Activated T-cell treated with anti-CD3 and anti-CD28 coated beads for 48 hours (primary cell): ENCODE measurements at regions not wholly inside any gene's neighbourhood (a gene's known extent, or its start where the extent isn't known, plus 50 kb on each side); places are given as distances from the start of the nearest gene placed in this dataset.
A peak's percentile ranks its signal among the peaks of the same experiment; 100 is the strongest.
"Not testable (repeated sequence)": the region's sequence is repeated elsewhere in the genome, so short reads cannot be mapped to it uniquely, and the experiment has no call there.

Experiments used
- DNase-seq: peaks from one replicate; pipeline ENCODE4 v3.0.0-alpha.2; 2020; ENCODE audit warnings: low read depth

GRCh38 chr3:106454497-106454896 is 585.7 kb upstream of the CBLB start:
- no peak for DNase-seq

GRCh38 chr3:106457281-106458180 is 588.7 kb upstream of the CBLB start:
- peak; percentile 19 for DNase-seq

- no peak for DNase-seq
Observed at GRCh38 chr3:106458952-106459351, 590.1 kb upstream of the CBLB start.

GRCh38 chr3:106466881-106467280 is 598.1 kb upstream of the CBLB start:
- no peak for DNase-seq

GRCh38 chr3:106473576-106474475 is 605.0 kb upstream of the CBLB start:
- DNase-seq = peak; percentile 30

- DNase-seq = no peak
Observed at GRCh38 chr3:106482451-106482850, 613.6 kb upstream of the CBLB start.

- DNase-seq = no peak
Observed at GRCh38 chr3:106485217-106485616, 616.4 kb upstream of the CBLB start.

GRCh38 chr3:106485802-106486201 is 617.0 kb upstream of the CBLB start:
- no peak for DNase-seq

- DNase-seq = not testable (repeated sequence)
Observed at GRCh38 chr3:106486945-106487639, 618.3 kb upstream of the CBLB start.

- no peak for DNase-seq
Observed at GRCh38 chr3:106488331-106488730, 619.5 kb upstream of the CBLB start.

GRCh38 chr3:106491796-106492195 is 623.0 kb upstream of the CBLB start:
- no peak for DNase-seq

GRCh38 chr3:106508331-106508893 is 639.6 kb upstream of the CBLB start:
- no peak for DNase-seq

- no peak for DNase-seq
Observed at GRCh38 chr3:106510206-106510605, 641.4 kb upstream of the CBLB start.

GRCh38 chr3:106512846-106513245 is 644.0 kb upstream of the CBLB start:
- no peak for DNase-seq

GRCh38 chr3:106514431-106514830 is 645.6 kb upstream of the CBLB start:
- no peak for DNase-seq

- DNase-seq = no peak
Observed at GRCh38 chr3:106518516-106518915, 649.7 kb upstream of the CBLB start.

GRCh38 chr3:106522397-106522796 is 653.6 kb upstream of the CBLB start:
- DNase-seq = no peak

GRCh38 chr3:106528932-106529331 is 660.1 kb upstream of the CBLB start:
- no peak for DNase-seq

GRCh38 chr3:106529738-106530137 is 660.9 kb upstream of the CBLB start:
- no peak for DNase-seq

- no peak for DNase-seq
Observed at GRCh38 chr3:106530367-106530766, 661.6 kb upstream of the CBLB start.

- not testable (repeated sequence) for DNase-seq
Observed at GRCh38 chr3:106531771-106532329, 663.0 kb upstream of the CBLB start.
